ENCODE measurements at regions not wholly inside any gene's neighbourhood (a gene's known extent, or its start where the extent isn't known, plus 50 kb on each side); places are given as distances from the start of the nearest gene placed in this dataset.

DNA sequence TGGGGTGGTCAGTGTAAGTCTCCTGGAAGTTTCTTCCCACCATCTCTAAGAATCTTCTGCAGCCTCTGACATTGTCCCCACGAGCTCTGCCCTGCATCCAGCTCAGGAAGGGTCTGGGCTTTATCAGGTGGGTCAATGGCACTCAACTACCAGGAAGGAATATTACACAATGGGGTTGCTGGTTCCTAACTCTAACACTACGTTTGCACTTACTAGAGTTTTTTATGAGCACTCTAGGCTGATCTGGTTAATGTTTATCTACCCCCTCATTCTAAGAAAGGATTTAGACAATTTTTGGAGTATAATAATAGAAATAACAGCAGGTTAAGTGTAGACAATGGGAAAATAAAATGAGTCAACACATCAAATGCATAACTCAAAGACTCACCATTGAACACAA is 411.1 kb upstream of the RGMA start:
- Mint-ChIP-seq H3K27ac (ENCODE audit: unreplicated experiment) (no peak overlapping the region), H3K36me3 (ENCODE audit: insufficient read depth, unreplicated experiment) (no peaks in the 10 kb centered on the region), H3K9me3 (ENCODE audit: low read depth, unreplicated experiment) (peaks cover 8% of the 10 kb centered on the region)

DNA sequence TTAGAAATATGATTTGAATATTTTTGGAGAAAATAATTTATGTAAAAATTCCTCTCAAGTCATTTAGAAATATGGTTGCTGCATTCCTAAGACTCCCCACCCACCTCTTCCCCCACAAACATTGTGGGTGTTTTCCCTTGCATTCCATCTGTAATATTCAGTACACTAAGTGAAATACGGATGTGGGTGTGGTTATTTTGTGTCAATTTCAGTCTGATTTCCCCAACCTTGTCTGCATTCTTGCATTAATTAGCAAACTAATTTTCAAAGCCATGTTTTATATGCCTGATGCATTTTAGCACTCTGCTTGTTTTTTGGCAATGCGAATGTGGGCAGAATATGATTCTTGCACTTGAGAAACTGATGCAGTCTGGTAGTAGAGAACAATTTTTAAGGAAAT is 408.3 kb upstream of the RGMA start:
- Mint-ChIP-seq H3K9me3 (ENCODE audit: low read depth, unreplicated experiment) (peaks cover 5% of the 10 kb centered on the region), H3K27me3 (ENCODE audit: unreplicated experiment) (no peaks in the 10 kb centered on the region), H3K36me3 (ENCODE audit: insufficient read depth, unreplicated experiment) (no peaks in the 10 kb centered on the region), H3K27ac (ENCODE audit: unreplicated experiment) (no peak overlapping the region), H3K4me1 (ENCODE audit: low read depth, unreplicated experiment) (no peaks in the 10 kb centered on the region), H3K4me3 (ENCODE audit: low read depth, unreplicated experiment) (no peak overlapping the region)
- BruUV-seq (replicated peaks), result no TSS peak
- CTCF ChIA-PET, result no interaction called here
- intact Hi-C loops (cut with micrococcal nuclease; ENCODE audit: unreplicated experiment), result no loop called here
- TF ChIP-seq, protein P1, sequence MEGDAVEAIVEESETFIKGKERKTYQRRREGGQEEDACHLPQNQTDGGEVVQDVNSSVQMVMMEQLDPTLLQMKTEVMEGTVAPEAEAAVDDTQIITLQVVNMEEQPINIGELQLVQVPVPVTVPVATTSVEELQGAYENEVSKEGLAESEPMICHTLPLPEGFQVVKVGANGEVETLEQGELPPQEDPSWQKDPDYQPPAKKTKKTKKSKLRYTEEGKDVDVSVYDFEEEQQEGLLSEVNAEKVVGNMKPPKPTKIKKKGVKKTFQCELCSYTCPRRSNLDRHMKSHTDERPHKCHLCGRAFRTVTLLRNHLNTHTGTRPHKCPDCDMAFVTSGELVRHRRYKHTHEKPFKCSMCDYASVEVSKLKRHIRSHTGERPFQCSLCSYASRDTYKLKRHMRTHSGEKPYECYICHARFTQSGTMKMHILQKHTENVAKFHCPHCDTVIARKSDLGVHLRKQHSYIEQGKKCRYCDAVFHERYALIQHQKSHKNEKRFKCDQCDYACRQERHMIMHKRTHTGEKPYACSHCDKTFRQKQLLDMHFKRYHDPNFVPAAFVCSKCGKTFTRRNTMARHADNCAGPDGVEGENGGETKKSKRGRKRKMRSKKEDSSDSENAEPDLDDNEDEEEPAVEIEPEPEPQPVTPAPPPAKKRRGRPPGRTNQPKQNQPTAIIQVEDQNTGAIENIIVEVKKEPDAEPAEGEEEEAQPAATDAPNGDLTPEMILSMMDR (IDR thresholded peaks at IDR 0.05; ENCODE audit: unreplicated experiment), result no peak
- DNase-seq, result no peak

More for the DNA sequence above, 411.1 kb upstream of the RGMA start:
- H3K27me3 Mint-ChIP-seq (ENCODE audit: unreplicated experiment), result no peaks in the 10 kb centered on the region
- H3K4me3 Mint-ChIP-seq (ENCODE audit: low read depth, unreplicated experiment), result no peak overlapping the region
- H3K4me1 Mint-ChIP-seq (ENCODE audit: low read depth, unreplicated experiment), result no peaks in the 10 kb centered on the region
- BruUV-seq (replicated peaks), result no TSS peak
- intact Hi-C loops (cut with micrococcal nuclease; ENCODE audit: unreplicated experiment), result no loop called here
- DNase-seq, result no peak
- CTCF ChIA-PET, result no interaction called here
- TF ChIP-seq, protein P1 (IDR thresholded peaks at IDR 0.05; ENCODE audit: unreplicated experiment), result no peak

DNA sequence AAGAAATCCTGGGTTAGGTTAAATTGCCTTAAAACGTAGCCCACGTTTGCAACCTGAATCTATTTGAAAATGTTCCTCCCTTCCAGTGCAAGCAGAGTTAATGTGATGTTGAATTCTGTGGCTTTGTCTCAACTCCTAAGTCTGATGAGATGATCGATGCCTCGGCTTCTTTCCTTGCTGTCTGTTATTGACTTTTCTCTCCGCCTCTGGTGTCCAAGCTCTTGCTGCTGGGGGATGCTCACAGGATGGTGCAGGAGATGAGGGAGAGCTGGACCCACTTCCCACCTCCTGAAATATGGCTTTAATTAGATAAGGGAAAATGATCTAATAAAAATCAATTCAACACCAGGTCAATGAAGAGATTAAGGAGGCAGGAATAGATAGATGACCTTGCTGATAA is 407.9 kb upstream of the RGMA start:
- Mint-ChIP-seq H3K27me3 (ENCODE audit: unreplicated experiment) (no peaks in the 10 kb centered on the region), H3K4me1 (ENCODE audit: low read depth, unreplicated experiment) (no peaks in the 10 kb centered on the region), H3K36me3 (ENCODE audit: insufficient read depth, unreplicated experiment) (no peaks in the 10 kb centered on the region), H3K27ac (ENCODE audit: unreplicated experiment) (no peak overlapping the region), H3K9me3 (ENCODE audit: low read depth, unreplicated experiment) (peaks cover 2% of the 10 kb centered on the region), H3K4me3 (ENCODE audit: low read depth, unreplicated experiment) (no peak overlapping the region)
- intact Hi-C loops (cut with micrococcal nuclease; ENCODE audit: unreplicated experiment), result no loop called here
- BruUV-seq (replicated peaks), result no TSS peak
- DNase-seq, result no peak
- CTCF ChIA-PET, result no interaction called here
- TF ChIP-seq, protein P1 (IDR thresholded peaks at IDR 0.05; ENCODE audit: unreplicated experiment), result no peak

DNA sequence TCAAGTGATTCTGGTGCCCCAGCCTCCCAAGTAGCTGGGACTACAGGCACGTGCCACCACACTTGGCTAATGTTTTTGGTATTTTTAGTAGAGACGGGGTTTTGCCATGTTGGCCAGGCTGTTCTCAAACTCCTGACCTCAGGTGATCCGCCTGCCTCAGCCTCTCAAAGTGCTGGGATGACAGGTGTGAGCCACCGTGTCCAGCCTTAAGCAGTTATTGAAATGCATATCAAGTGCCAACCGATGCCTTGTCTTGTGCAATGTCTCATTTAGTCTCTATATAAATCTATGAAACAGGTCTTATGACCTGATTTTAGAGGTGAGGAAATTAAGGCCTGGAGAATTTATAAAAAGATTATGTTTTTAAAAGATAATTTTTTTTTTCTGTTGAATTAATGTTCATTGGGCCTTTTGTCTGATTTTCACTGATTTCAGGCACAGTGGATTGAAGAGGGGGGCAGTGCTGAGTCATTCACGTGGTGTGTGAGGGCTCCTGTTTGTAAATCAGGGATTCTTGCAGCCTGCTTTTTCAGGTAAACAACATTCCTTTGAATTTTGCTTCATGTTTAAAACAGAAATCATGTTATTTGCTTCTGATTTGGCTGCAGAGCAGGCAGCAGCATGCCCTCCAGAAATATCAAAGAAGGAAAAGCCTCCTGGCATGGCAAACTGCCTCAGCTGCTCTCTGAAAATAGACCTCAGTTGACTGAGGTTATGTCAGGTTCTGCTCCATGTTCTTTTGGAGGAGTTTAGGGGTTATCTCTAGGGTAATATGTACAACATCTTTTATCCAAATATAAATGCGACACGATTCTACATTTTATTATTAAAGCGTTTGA is 407.0 kb upstream of the RGMA start:
- intact Hi-C loops (cut with micrococcal nuclease; ENCODE audit: unreplicated experiment), result no loop called here
- no peak overlapping the region for H3K4me3 Mint-ChIP-seq (ENCODE audit: low read depth, unreplicated experiment)
- no peak overlapping the region for H3K27ac Mint-ChIP-seq (ENCODE audit: unreplicated experiment)
- H3K36me3 Mint-ChIP-seq (ENCODE audit: insufficient read depth, unreplicated experiment), result no peaks in the 10 kb centered on the region
- CTCF ChIA-PET, result no interaction called here
- TF ChIP-seq, protein P1 (IDR thresholded peaks at IDR 0.05; ENCODE audit: unreplicated experiment), result no peak
- no TSS peak for BruUV-seq (replicated peaks)
- peaks cover 6% of the 10 kb centered on the region for H3K27me3 Mint-ChIP-seq (ENCODE audit: unreplicated experiment)
- H3K4me1 Mint-ChIP-seq (ENCODE audit: low read depth, unreplicated experiment), result no peaks in the 10 kb centered on the region
- DNase-seq, result no peak
- H3K9me3 Mint-ChIP-seq (ENCODE audit: low read depth, unreplicated experiment), result no peaks in the 10 kb centered on the region
